Dedifferentiated amniotic fluid mesenchymal stem cell (primary cell): ENCODE measurements at regions not wholly inside any gene's neighbourhood (a gene's known extent, or its start where the extent isn't known, plus 50 kb on each side); places are given as distances from the start of the nearest gene placed in this dataset.

ENCODE experiments used
- DNase-seq: peaks from one replicate; pipeline ENCODE4 v3.0.0-alpha.2; 2016; ENCODE audit errors: extremely low spot score

GRCh38 chr9:118059484-118060278, 355.5 kb downstream of the TLR4 start:
- DNase-seq, result no peak

- no peak for DNase-seq
These were observed 379.0 kb downstream of the TLR4 start for GRCh38 chr9:118083161-118083560.

GRCh38 chr9:118088090-118088489, 383.9 kb downstream of the TLR4 start:
- no peak for DNase-seq

- no peak for DNase-seq
These were observed 387.0 kb downstream of the TLR4 start for GRCh38 chr9:118091226-118091625.

- DNase-seq, result no peak
These were observed 387.7 kb downstream of the TLR4 start for GRCh38 chr9:118091711-118092500.

- DNase-seq, result no peak
These were observed 390.2 kb downstream of the TLR4 start for GRCh38 chr9:118094387-118094786.

GRCh38 chr9:118100529-118101419, 396.6 kb downstream of the TLR4 start:
- DNase-seq, result no peak

- no peak for DNase-seq
These were observed 400.2 kb downstream of the TLR4 start for GRCh38 chr9:118104363-118104762.

GRCh38 chr9:118108971-118109370, 404.8 kb downstream of the TLR4 start:
- no peak for DNase-seq

GRCh38 chr9:118109542-118109941, 405.3 kb downstream of the TLR4 start:
- DNase-seq, result no peak

- DNase-seq, result no peak
These were observed 417.2 kb downstream of the TLR4 start for GRCh38 chr9:118121361-118121760.

- no peak for DNase-seq
These were observed 424.1 kb downstream of the TLR4 start for GRCh38 chr9:118128313-118128712.

GRCh38 chr9:118129541-118129940, 425.3 kb downstream of the TLR4 start:
- DNase-seq, result no peak

GRCh38 chr9:118148990-118149389, 444.8 kb downstream of the TLR4 start:
- DNase-seq, result no peak

- no peak for DNase-seq
These were observed 452.6 kb downstream of the TLR4 start for GRCh38 chr9:118156846-118157245.

GRCh38 chr9:118162716-118163115, 458.5 kb downstream of the TLR4 start:
- DNase-seq, result no peak

- no peak for DNase-seq
These were observed 459.5 kb downstream of the TLR4 start for GRCh38 chr9:118163751-118164150.

- DNase-seq, result no peak
These were observed 461.2 kb downstream of the TLR4 start for GRCh38 chr9:118165451-118165850.

GRCh38 chr9:118170032-118170955, 466.1 kb downstream of the TLR4 start:
- no peak for DNase-seq

- no peak for DNase-seq
These were observed 473.0 kb downstream of the TLR4 start for GRCh38 chr9:118177241-118177640.

- DNase-seq, result no peak
These were observed 479.4 kb downstream of the TLR4 start for GRCh38 chr9:118183576-118183975.
